ENCODE measurements at regions not wholly inside any gene's neighbourhood (a gene's known extent, or its start where the extent isn't known, plus 50 kb on each side); places are given as distances from the start of the nearest gene placed in this dataset.

DNA sequence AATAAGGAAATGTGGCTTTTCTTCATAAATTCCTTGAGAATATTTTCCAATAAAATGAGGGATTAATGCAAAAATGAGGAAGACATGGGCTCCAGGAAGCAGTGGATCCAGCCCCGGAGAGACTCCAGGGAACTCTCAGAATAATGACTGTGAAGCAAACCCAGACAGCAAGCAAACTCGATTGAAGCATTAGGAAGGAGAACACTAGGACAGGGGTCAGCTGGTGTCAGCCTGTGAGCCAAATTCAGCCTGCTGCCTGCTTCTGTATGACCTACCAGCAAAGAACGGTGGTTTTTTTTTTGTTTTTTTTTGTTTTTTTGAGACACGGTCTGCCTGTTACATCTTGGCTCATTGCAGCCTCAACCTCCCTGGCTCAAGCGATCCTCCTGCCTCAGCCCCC, 133.9 kb upstream of the FOXN2 start:
- intact Hi-C loops (cut with DNase I): no loop called here
- H3K27me3 ChIP-seq (ENCODE audit: insufficient read depth in 3 of 3, low read length in 2 of 3): no peaks in the 10 kb centered on the region
- WGBS, 3 donors: 31 to 40% (median 31%) methylated on average over 5 of the region's 5 CpGs
- DNase-seq (no peak), ATAC-seq (no peak)
- TF ChIP-seq, protein P1, sequence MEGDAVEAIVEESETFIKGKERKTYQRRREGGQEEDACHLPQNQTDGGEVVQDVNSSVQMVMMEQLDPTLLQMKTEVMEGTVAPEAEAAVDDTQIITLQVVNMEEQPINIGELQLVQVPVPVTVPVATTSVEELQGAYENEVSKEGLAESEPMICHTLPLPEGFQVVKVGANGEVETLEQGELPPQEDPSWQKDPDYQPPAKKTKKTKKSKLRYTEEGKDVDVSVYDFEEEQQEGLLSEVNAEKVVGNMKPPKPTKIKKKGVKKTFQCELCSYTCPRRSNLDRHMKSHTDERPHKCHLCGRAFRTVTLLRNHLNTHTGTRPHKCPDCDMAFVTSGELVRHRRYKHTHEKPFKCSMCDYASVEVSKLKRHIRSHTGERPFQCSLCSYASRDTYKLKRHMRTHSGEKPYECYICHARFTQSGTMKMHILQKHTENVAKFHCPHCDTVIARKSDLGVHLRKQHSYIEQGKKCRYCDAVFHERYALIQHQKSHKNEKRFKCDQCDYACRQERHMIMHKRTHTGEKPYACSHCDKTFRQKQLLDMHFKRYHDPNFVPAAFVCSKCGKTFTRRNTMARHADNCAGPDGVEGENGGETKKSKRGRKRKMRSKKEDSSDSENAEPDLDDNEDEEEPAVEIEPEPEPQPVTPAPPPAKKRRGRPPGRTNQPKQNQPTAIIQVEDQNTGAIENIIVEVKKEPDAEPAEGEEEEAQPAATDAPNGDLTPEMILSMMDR (IDR thresholded peaks at IDR 0.05): no peak
- H3K27ac ChIP-seq: no peak overlapping the region
- H3K36me3 ChIP-seq (ENCODE audit: insufficient read depth in 1 of 2, low read depth in 1 of 2): no peaks in the 10 kb centered on the region
- no peaks in the 10 kb centered on the region for H3K4me1 ChIP-seq
- H3K9me3 ChIP-seq: no peaks in the 10 kb centered on the region
- H3K4me3 ChIP-seq: no peak overlapping the region

GRCh38 chr2:48183276-48183675, 131.2 kb upstream of the FOXN2 start:
- no peak for DNase-seq
- intact Hi-C loops (cut with DNase I): no loop called here
- no peak overlapping the region for H3K4me3 ChIP-seq
- H3K36me3 ChIP-seq (ENCODE audit: insufficient read depth in 1 of 2, low read depth in 1 of 2): no peaks in the 10 kb centered on the region
- TF ChIP-seq, protein P1 (IDR thresholded peaks at IDR 0.05): no peak
- 91 to 95% (median 92%) methylated on average over 1 of the region's 1 CpG for WGBS, 3 donors
- no peaks in the 10 kb centered on the region for H3K9me3 ChIP-seq
- H3K27ac ChIP-seq: no peak overlapping the region
- ATAC-seq: no peak
- no peaks in the 10 kb centered on the region for H3K27me3 ChIP-seq (ENCODE audit: insufficient read depth in 3 of 3, low read length in 2 of 3)
- H3K4me1 ChIP-seq: no peaks in the 10 kb centered on the region

DNA sequence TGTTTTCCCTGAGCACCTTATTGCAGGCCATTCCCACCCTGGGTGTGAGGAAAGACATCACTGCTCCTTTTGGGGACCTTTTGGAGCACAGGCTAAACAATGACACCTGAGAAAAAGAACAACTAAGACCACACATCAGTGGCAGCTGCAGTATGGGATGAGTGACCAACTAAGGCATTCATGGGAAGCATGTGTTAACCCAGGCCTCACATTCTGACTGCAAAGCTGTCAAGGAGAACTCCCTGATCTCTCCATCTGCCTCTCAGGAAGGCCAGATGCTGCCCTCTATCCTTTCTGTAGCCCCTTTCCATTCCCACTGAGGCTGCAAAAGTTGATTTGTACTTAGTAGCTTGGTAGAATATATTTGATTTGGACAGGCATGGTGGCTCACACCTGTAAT, 130.5 kb upstream of the FOXN2 start:
- intact Hi-C loops (cut with DNase I): no loop called here
- ATAC-seq: no peak
- H3K9me3 ChIP-seq: no peaks in the 10 kb centered on the region
- H3K27me3 ChIP-seq (ENCODE audit: insufficient read depth in 3 of 3, low read length in 2 of 3): no peaks in the 10 kb centered on the region
- TF ChIP-seq, protein P1 (IDR thresholded peaks at IDR 0.05): no peak
- DNase-seq: no peak
- H3K4me1 ChIP-seq: no peaks in the 10 kb centered on the region
- H3K27ac ChIP-seq: no peak overlapping the region
- no peak overlapping the region for H3K4me3 ChIP-seq
- no peaks in the 10 kb centered on the region for H3K36me3 ChIP-seq (ENCODE audit: insufficient read depth in 1 of 2, low read depth in 1 of 2)

DNA sequence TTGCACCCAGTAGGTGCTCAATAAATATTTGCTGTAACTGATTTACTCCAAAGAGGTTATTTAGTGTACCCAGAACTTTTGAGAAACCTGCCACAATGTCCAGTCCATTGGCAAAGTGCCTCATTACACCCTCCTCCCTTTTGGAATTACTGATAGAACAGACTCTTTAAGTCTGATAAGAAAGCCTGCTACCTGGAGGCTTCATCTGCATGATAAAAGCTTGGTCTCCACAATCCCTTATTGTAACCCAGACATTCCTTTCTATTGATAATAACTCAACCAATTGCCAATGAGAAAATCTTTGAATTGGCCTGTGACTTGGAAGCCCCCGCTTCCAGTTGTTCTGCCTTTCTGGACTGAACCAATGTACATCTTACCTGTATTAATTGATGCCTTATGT, 127.0 kb upstream of the FOXN2 start:
- no peak overlapping the region for H3K4me3 ChIP-seq
- TF ChIP-seq, protein P1 (IDR thresholded peaks at IDR 0.05): no peak
- no peaks in the 10 kb centered on the region for H3K4me1 ChIP-seq
- intact Hi-C loops (cut with DNase I): no loop called here
- WGBS, 3 donors: 93 to 100% (median 97%) methylated on average over 1 of the region's 1 CpG
- DNase-seq (no peak), ATAC-seq (no peak)
- no peaks in the 10 kb centered on the region for H3K9me3 ChIP-seq
- H3K27ac ChIP-seq: no peak overlapping the region
- no peaks in the 10 kb centered on the region for H3K36me3 ChIP-seq (ENCODE audit: insufficient read depth in 1 of 2, low read depth in 1 of 2)
- no peaks in the 10 kb centered on the region for H3K27me3 ChIP-seq (ENCODE audit: insufficient read depth in 3 of 3, low read length in 2 of 3)

GRCh38 chr2:48189552-48190228, 124.8 kb upstream of the FOXN2 start:
- no peaks in the 10 kb centered on the region for H3K27me3 ChIP-seq (ENCODE audit: insufficient read depth in 3 of 3, low read length in 2 of 3)
- H3K36me3 ChIP-seq (ENCODE audit: insufficient read depth in 1 of 2, low read depth in 1 of 2): no peaks in the 10 kb centered on the region
- ATAC-seq (no peak), DNase-seq (peak in 1 of 2 donors; percentile 47)
- H3K27ac ChIP-seq: no peak overlapping the region
- TF ChIP-seq, protein P1 (IDR thresholded peaks at IDR 0.05): no peak
- 82 to 87% (median 84%) methylated on average over 4 of the region's 4 CpGs for WGBS, 3 donors
- intact Hi-C loops (cut with DNase I): no loop called here
- no peak overlapping the region for H3K4me3 ChIP-seq
- H3K4me1 ChIP-seq: no peaks in the 10 kb centered on the region
- H3K9me3 ChIP-seq: no peaks in the 10 kb centered on the region

Measured in psoas muscle (tissue), 7 donors.